ENCODE measurements at regions not wholly inside any gene's neighbourhood (a gene's known extent, or its start where the extent isn't known, plus 50 kb on each side); places are given as distances from the start of the nearest gene placed in this dataset.

GRCh38 chr5:13508559-13508958, 435.9 kb downstream of the DNAH5 start:
- H3K79me2 ChIP-seq (ENCODE audit: control insufficient read depth in 1 of 2, insufficient read depth in 2 of 2, low read length in 2 of 2): no peaks in the 10 kb centered on the region
- DNase-seq (ENCODE audit: low read depth in 1 of 2, low spot score in 2 of 2) (no peak), FAIRE-seq (no peak)
- WGBS, 2 experiments (ENCODE audit: extremely low coverage in 1 of 2, insufficient coverage in 1 of 2, insufficient read length in 1 of 2, insufficient replicate concordance in 2 of 2, low coverage in 1 of 2, low lambda C conversion rate in 2 of 2, missing lambda C conversion rate in 1 of 2): 78% methylated on average over 2 of the region's 2 CpGs; no CpG with 5 or more reads in 1 of the 2 experiments
- H3K9me3 ChIP-seq (ENCODE audit: insufficient read depth in 2 of 2, low read depth in 1 of 2, low read length in 1 of 2): no peaks in the 10 kb centered on the region
- no peak overlapping the region for H3K14ac ChIP-seq (ENCODE audit: insufficient read length)
- ChIA-PET CTCF (ENCODE audit: partially characterized antibody) (interaction anchor here (1.3 to 1.5 kb wide), 2 partner anchors 8 to 30 kb away, joined by 3 read pairs; no protein-coding TSS in a partner anchor), POLR2A (ENCODE audit: partially characterized antibody) (no interaction called here)
- no peak overlapping the region for H4K5ac ChIP-seq (ENCODE audit: insufficient read length, low read depth, low read length)
- no peak overlapping the region for H2AFZ ChIP-seq (ENCODE audit: low read length)
- H2AK5ac ChIP-seq (ENCODE audit: low read depth, low read length): no peak overlapping the region
- H3K4ac ChIP-seq (replicated peaks; ENCODE audit: insufficient read length, low read depth, low read length): no peak overlapping the region
- no peak overlapping the region for H2BK12ac ChIP-seq (ENCODE audit: low read depth, low read length)
- no peak for TF ChIP-seq SP4 (IDR thresholded peaks at IDR 0.05; ENCODE audit: low read length)
- no peak for TF ChIP-seq MAFK (IDR thresholded peaks at IDR 0.05; ENCODE audit: low read depth, low read length)
- TF ChIP-seq SRF (IDR thresholded peaks at IDR 0.05; ENCODE audit: low read depth, low read length): no peak
- no peak for TF ChIP-seq PHF8 (conservative IDR thresholded peaks at IDR 0.05; ENCODE audit: low read depth, low read length)
- TF ChIP-seq HDAC2 (IDR thresholded peaks at IDR 0.05; ENCODE audit: borderline replicate concordance in 1 of 2, low read depth in 2 of 2, low read length in 2 of 2): no peak
- TF ChIP-seq KDM1A (IDR thresholded peaks at IDR 0.05; ENCODE audit: borderline replicate concordance, low read length): no peak
- TF ChIP-seq GTF2F1 (IDR thresholded peaks at IDR 0.05; ENCODE audit: borderline replicate concordance, low read depth, low read length): no peak
- no peak for TF ChIP-seq EZH2 (IDR thresholded peaks at IDR 0.05; ENCODE audit: low read depth, low read length, severe bottlenecking)
- no peak for TF ChIP-seq EP300 (IDR thresholded peaks at IDR 0.05; ENCODE audit: borderline replicate concordance in 1 of 2, low read depth in 2 of 2, low read length in 2 of 2)
- TF ChIP-seq GABPA (IDR thresholded peaks at IDR 0.05; ENCODE audit: borderline replicate concordance, insufficient read depth, low read length): no peak
- TF ChIP-seq TCF12 (IDR thresholded peaks at IDR 0.05; ENCODE audit: low read depth, low read length): no peak
- no peaks in the 10 kb centered on the region for H3K23me2 ChIP-seq (ENCODE audit: low read depth, low read length)
- H2BK15ac ChIP-seq (ENCODE audit: low read length): no peak overlapping the region
- no peaks in the 10 kb centered on the region for H3K27me3 ChIP-seq (replicated peaks in 1 of 4; ENCODE audit: control insufficient read depth in 3 of 4, extremely low read depth in 1 of 4, insufficient read depth in 3 of 4, low read length in 3 of 4)
- no peak overlapping the region for H4K8ac ChIP-seq (ENCODE audit: extremely low read depth, insufficient read depth, low read length)
- no peak overlapping the region for H2BK20ac ChIP-seq (ENCODE audit: low read length)
- no peak overlapping the region for H3K18ac ChIP-seq (ENCODE audit: extremely low read depth, low read length)
- no peaks in the 10 kb centered on the region for H3K4me1 ChIP-seq (replicated peaks in 1 of 4; ENCODE audit: control insufficient read depth in 3 of 4, insufficient read depth in 4 of 4, low read length in 3 of 4)
- H3K27ac ChIP-seq (ENCODE audit: low read depth, low read length): no peak overlapping the region
- no peak overlapping the region for H3K4me3 ChIP-seq (ENCODE audit: extremely low read depth in 1 of 4, insufficient read depth in 2 of 4, low read depth in 3 of 4, low read length in 4 of 4)
- no peak overlapping the region for H2BK120ac ChIP-seq (replicated peaks; ENCODE audit: low read depth, low read length)
- H3K23ac ChIP-seq (ENCODE audit: insufficient read length): no peak overlapping the region
- H2BK5ac ChIP-seq (ENCODE audit: low read depth, low read length): no peak overlapping the region
- H3K79me1 ChIP-seq (ENCODE audit: low read depth, low read length): no peaks in the 10 kb centered on the region
- H4K91ac ChIP-seq (replicated peaks; ENCODE audit: insufficient read length, low read length): no peak overlapping the region
- H4K20me1 ChIP-seq (replicated peaks in 1 of 2; ENCODE audit: control insufficient read depth in 1 of 2, insufficient read depth in 2 of 2, low read length in 2 of 2): no peaks in the 10 kb centered on the region
- H3K36me3 ChIP-seq (ENCODE audit: control insufficient read depth in 2 of 4, insufficient read depth in 4 of 4, low read length in 3 of 4): no peaks in the 10 kb centered on the region
- no peak overlapping the region for H3K9ac ChIP-seq (replicated peaks in 1 of 4; ENCODE audit: extremely low read depth in 1 of 4, low read depth in 3 of 4, low read length in 3 of 4)
- no peak overlapping the region for H3K56ac ChIP-seq (replicated peaks; ENCODE audit: insufficient read length, low read depth, low read length)
- H3K4me2 ChIP-seq (ENCODE audit: insufficient read depth in 1 of 2, low read depth in 2 of 2, low read length in 2 of 2): no peak overlapping the region

Data from H1 (cell line).